ENCODE measurements at regions not wholly inside any gene's neighbourhood (a gene's known extent, or its start where the extent isn't known, plus 50 kb on each side); places are given as distances from the start of the nearest gene placed in this dataset.

DNA sequence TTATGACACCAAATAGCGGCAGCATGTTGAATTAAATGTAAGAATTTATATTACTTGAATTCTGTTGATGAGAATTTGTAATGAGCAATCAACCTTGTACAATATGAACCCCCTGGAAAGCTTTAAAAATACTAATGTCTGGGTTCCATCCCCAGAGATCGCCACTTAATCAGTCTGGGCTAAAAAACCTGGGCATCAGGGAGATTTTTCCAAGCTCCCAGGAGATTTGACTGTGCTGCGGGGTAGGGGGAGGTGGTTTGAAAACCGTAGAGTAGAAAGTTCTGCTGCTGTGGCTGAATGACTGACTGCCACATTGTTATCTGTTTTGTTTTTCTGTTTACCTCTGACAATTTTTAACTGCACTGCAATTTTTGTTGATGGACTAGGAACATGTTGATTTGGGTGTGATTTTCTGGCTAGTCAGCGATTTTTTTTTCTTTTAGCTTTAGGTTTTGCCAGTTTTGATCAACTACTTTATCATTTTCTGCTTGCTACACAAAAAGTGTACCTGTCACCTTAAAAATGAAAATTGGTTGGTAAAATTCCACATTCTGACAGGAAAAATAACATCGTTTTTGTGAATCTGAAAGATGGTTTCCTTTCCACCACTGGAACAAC, 79.3 kb downstream of the PCTP start:
- H3K27me3 ChIP-seq (ENCODE audit: control insufficient read depth in 3 of 3, insufficient read depth in 3 of 3, low read length in 3 of 3): no peaks in the 10 kb centered on the region
- no peaks in the 10 kb centered on the region for H3K36me3 ChIP-seq (ENCODE audit: control insufficient read depth in 3 of 3, insufficient read depth in 3 of 3, low read length in 3 of 3)
- H3K4me3 ChIP-seq (ENCODE audit: low read length in 3 of 3): no peak overlapping the region
- no peaks in the 10 kb centered on the region for H3K9me3 ChIP-seq (ENCODE audit: control insufficient read depth in 3 of 3, low read length in 3 of 3)
- H3K9ac ChIP-seq (ENCODE audit: low read depth in 1 of 3, low read length in 3 of 3): no peak overlapping the region
- no peaks in the 10 kb centered on the region for H3K4me1 ChIP-seq (ENCODE audit: control insufficient read depth in 3 of 3, insufficient read depth in 3 of 3, low read length in 3 of 3)
- no peak overlapping the region for H3K27ac ChIP-seq (ENCODE audit: low read depth, low read length)

DNA sequence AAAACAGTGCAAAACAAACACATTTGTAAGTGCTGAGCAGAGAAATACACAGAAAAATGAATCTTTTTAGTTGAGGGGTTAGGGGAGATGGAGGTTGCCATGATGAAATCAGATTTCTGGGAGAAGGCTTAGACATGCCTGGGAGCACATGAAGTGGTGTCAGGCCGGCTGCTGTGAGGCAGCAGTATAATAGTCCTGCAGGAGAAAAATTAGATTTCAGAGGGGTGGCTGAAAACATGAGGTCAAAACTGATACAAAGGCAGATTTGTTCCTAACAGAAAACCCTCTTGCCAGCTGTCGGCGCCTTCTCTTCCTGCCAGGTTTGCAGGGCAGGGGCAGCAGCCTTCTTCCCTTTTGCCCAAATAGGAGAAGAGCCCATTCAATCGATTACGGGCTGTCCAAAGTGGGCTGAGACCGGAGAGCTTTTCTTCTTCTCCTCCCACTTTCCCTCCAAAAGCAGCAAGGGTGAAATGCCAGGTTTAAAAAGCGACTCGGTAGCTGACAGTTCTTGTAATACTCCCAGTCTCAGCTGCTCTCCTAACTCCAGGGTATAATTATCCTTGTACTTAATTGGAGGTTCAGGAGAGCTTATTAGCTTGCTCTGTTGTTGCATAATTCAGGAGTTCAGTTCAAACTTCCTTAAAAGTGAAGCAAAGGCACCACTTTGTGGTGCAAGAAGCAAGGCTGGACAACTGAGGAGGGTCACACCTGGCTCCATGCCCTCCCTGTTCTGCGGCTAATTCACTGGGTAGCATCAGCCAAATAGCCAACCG, 80.0 kb downstream of the PCTP start:
- H3K9me3 ChIP-seq (ENCODE audit: control insufficient read depth in 3 of 3, low read length in 3 of 3): no peaks in the 10 kb centered on the region
- no peak overlapping the region for H3K4me3 ChIP-seq (ENCODE audit: low read length in 3 of 3)
- H3K27me3 ChIP-seq (ENCODE audit: control insufficient read depth in 3 of 3, insufficient read depth in 3 of 3, low read length in 3 of 3): no peaks in the 10 kb centered on the region
- H3K27ac ChIP-seq (ENCODE audit: low read depth, low read length): no peak overlapping the region
- no peak overlapping the region for H3K9ac ChIP-seq (ENCODE audit: low read depth in 1 of 3, low read length in 3 of 3)
- no peaks in the 10 kb centered on the region for H3K4me1 ChIP-seq (ENCODE audit: control insufficient read depth in 3 of 3, insufficient read depth in 3 of 3, low read length in 3 of 3)
- H3K36me3 ChIP-seq (ENCODE audit: control insufficient read depth in 3 of 3, insufficient read depth in 3 of 3, low read length in 3 of 3): no peaks in the 10 kb centered on the region

DNA sequence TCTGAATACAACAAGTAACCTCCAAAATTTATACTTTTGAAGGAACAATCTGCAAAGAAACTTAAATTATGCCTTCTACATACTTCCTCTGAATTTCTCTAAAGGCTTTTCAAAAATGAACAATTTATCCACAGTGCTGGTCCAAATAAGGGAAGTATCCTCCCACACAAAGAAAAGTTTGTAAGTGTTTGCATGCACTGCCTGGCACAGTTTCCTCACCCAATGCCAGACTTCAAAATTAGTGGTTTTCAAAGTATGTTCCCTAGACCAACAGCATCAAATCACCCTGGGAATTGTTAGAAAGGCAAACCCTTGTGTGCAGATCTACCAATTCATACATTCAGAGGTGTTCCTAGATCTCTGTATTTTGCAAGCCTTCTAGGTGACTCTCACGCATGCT, 82.5 kb downstream of the PCTP start:
- Histone ChIP-seq H3K9ac (ENCODE audit: low read depth in 1 of 3, low read length in 3 of 3) (no peak overlapping the region), H3K36me3 (ENCODE audit: control insufficient read depth in 3 of 3, insufficient read depth in 3 of 3, low read length in 3 of 3) (no peaks in the 10 kb centered on the region)

DNA sequence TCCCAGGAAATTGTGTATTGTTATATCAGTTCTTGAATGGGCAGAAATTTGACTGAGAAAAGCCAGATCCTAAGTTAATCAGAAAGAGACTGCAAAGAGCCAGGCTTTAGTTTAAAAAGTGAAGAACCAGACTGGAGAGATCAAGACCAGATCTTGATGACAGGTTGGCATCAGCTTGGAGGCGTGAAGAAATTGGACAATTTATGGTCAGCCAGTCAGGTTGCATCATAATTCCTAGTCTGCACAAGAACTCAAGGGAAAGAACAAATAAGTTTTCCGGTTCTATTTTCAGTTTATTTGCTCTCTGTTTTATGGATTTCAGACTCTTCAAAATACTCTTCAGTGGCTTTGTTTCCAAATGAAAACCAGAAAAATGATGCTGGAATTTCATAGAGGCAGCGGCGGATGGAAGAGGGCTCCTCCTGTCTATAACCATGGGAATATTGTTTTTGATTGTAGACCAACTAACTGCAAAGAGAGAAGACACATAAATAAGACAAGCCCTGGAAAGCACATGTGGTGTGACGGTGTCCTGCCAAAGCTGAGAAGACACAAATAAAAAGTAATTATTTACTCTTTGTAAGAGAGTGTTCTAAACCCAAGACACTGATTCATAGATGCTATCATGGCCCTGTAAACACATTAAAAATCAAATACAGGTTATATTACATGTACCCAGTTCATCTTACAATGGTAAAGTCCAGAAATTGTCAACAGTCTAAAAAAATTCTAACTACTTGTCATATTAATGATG, 91.7 kb downstream of the PCTP start:
- Histone ChIP-seq H3K4me1 (ENCODE audit: control insufficient read depth in 3 of 3, insufficient read depth in 3 of 3, low read length in 3 of 3) (peaks cover 0 to 3% (median 0%) of the 10 kb centered on the region in 3 donors), H3K27ac (ENCODE audit: low read depth, low read length) (no peak overlapping the region), H3K4me3 (ENCODE audit: low read length in 3 of 3) (no peak overlapping the region), H3K27me3 (ENCODE audit: control insufficient read depth in 3 of 3, insufficient read depth in 3 of 3, low read length in 3 of 3) (peaks cover 0 to 3% (median 0%) of the 10 kb centered on the region in 3 donors), H3K9ac (ENCODE audit: low read depth in 1 of 3, low read length in 3 of 3) (no peak overlapping the region), H3K36me3 (ENCODE audit: control insufficient read depth in 3 of 3, insufficient read depth in 3 of 3, low read length in 3 of 3) (no peaks in the 10 kb centered on the region), H3K9me3 (ENCODE audit: control insufficient read depth in 3 of 3, low read length in 3 of 3) (no peaks in the 10 kb centered on the region)

More for the DNA sequence above, 82.5 kb downstream of the PCTP start:
- Histone ChIP-seq H3K27me3 (ENCODE audit: control insufficient read depth in 3 of 3, insufficient read depth in 3 of 3, low read length in 3 of 3) (no peaks in the 10 kb centered on the region), H3K4me3 (ENCODE audit: low read length in 3 of 3) (no peak overlapping the region), H3K9me3 (ENCODE audit: control insufficient read depth in 3 of 3, low read length in 3 of 3) (no peaks in the 10 kb centered on the region), H3K4me1 (ENCODE audit: control insufficient read depth in 3 of 3, insufficient read depth in 3 of 3, low read length in 3 of 3) (no peaks in the 10 kb centered on the region), H3K27ac (ENCODE audit: low read depth, low read length) (no peak overlapping the region)

- peaks cover 0 to 3% (median 0%) of the 10 kb centered on the region in 3 donors for H3K4me1 ChIP-seq (ENCODE audit: control insufficient read depth in 3 of 3, insufficient read depth in 3 of 3, low read length in 3 of 3)
- H3K4me3 ChIP-seq (ENCODE audit: low read length in 3 of 3): no peak overlapping the region
- H3K36me3 ChIP-seq (ENCODE audit: control insufficient read depth in 3 of 3, insufficient read depth in 3 of 3, low read length in 3 of 3): no peaks in the 10 kb centered on the region
- H3K9ac ChIP-seq (ENCODE audit: low read depth in 1 of 3, low read length in 3 of 3): no peak overlapping the region
- H3K9me3 ChIP-seq (ENCODE audit: control insufficient read depth in 3 of 3, low read length in 3 of 3): no peaks in the 10 kb centered on the region
- peaks cover 0 to 3% (median 0%) of the 10 kb centered on the region in 3 donors for H3K27me3 ChIP-seq (ENCODE audit: control insufficient read depth in 3 of 3, insufficient read depth in 3 of 3, low read length in 3 of 3)
- no peak overlapping the region for H3K27ac ChIP-seq (ENCODE audit: low read depth, low read length)
Observed at GRCh38 chr17:55843785-55844184, 92.9 kb downstream of the PCTP start.

DNA sequence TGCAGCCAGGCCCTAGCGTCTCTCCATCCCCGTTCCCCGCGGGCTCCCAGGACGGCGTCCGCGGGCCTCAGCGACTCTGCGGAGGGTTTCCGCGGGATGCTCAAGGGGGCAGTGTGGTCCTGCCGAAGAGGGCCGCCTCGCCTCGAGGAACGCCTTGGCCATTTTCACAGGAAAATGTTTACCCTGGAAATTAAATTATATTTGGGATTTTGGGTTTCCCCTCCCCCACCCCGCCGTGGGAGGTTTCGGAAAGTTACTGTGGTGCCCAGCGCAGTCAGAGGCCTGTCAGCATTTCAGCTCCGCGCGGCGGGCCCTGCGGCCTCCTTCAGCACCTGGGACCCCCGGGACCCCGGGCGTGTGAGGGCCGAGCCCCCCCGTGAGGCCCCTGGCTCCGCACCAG, 94.5 kb downstream of the PCTP start:
- peak overlapping the region in 1 of 3 donors; percentile 25 for H3K9ac ChIP-seq (ENCODE audit: low read depth in 1 of 3, low read length in 3 of 3)
- no peak overlapping the region for H3K4me3 ChIP-seq (ENCODE audit: low read length in 3 of 3)

DNA sequence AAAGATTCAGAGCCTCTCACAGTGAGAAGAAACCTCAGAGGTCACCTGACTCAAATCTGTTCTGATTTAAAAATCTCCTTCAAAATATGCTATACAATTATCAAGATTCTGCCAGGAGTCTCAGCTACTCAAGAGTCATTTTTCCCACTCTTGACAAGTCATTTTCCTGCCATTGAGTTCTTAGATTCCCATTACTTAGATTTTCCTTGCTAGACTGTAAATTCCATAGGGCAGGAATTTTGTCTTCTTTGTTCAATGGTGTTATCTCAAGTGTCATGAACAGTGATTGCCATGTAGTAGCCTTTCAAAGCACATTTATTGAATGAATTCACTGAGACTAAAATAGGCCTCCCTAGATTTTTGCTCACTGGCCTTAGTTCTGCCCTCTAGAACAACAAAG, 95.9 kb downstream of the PCTP start:
- Histone ChIP-seq H3K27ac (ENCODE audit: low read depth, low read length) (no peak overlapping the region), H3K4me1 (ENCODE audit: control insufficient read depth in 3 of 3, insufficient read depth in 3 of 3, low read length in 3 of 3) (peaks cover 0 to 3% (median 0%) of the 10 kb centered on the region in 3 donors), H3K9me3 (ENCODE audit: control insufficient read depth in 3 of 3, low read length in 3 of 3) (no peaks in the 10 kb centered on the region), H3K36me3 (ENCODE audit: control insufficient read depth in 3 of 3, insufficient read depth in 3 of 3, low read length in 3 of 3) (no peaks in the 10 kb centered on the region), H3K9ac (ENCODE audit: low read depth in 1 of 3, low read length in 3 of 3) (no peak overlapping the region), H3K4me3 (ENCODE audit: low read length in 3 of 3) (no peak overlapping the region), H3K27me3 (ENCODE audit: control insufficient read depth in 3 of 3, insufficient read depth in 3 of 3, low read length in 3 of 3) (peaks cover 0 to 3% (median 0%) of the 10 kb centered on the region in 3 donors)

More for the DNA sequence above, 94.5 kb downstream of the PCTP start:
- Histone ChIP-seq H3K4me1 (ENCODE audit: control insufficient read depth in 3 of 3, insufficient read depth in 3 of 3, low read length in 3 of 3) (peaks cover 0 to 3% (median 0%) of the 10 kb centered on the region in 3 donors), H3K9me3 (ENCODE audit: control insufficient read depth in 3 of 3, low read length in 3 of 3) (no peaks in the 10 kb centered on the region), H3K27me3 (ENCODE audit: control insufficient read depth in 3 of 3, insufficient read depth in 3 of 3, low read length in 3 of 3) (peaks cover 0 to 3% (median 0%) of the 10 kb centered on the region in 3 donors), H3K36me3 (ENCODE audit: control insufficient read depth in 3 of 3, insufficient read depth in 3 of 3, low read length in 3 of 3) (no peaks in the 10 kb centered on the region), H3K27ac (ENCODE audit: low read depth, low read length) (no peak overlapping the region)

DNA sequence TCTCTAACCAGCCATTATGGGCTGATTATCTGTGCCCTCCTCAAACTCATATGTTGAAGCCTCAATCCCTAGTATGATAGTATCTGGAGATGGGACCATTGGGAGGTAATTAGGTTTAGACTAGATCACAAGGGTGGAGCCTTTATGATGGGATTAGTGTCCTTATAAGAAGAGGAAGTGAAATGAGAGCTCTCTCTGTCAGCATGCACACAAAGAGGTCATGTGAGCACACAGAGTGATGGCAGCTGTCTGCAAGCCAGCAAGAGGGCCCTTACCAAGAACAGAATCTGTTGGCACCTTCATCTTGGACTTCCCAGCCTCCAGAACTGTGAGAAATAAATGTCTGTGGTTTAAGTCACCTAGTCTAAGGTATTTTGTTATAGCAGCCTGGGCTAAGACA, 101.9 kb downstream of the PCTP start:
- no peak overlapping the region for H3K27ac ChIP-seq (ENCODE audit: low read depth, low read length)
- H3K36me3 ChIP-seq (ENCODE audit: control insufficient read depth in 3 of 3, insufficient read depth in 3 of 3, low read length in 3 of 3): no peaks in the 10 kb centered on the region
- H3K9me3 ChIP-seq (ENCODE audit: control insufficient read depth in 3 of 3, low read length in 3 of 3): no peaks in the 10 kb centered on the region
- H3K4me1 ChIP-seq (ENCODE audit: control insufficient read depth in 3 of 3, insufficient read depth in 3 of 3, low read length in 3 of 3): no peaks in the 10 kb centered on the region
- no peaks in the 10 kb centered on the region for H3K27me3 ChIP-seq (ENCODE audit: control insufficient read depth in 3 of 3, insufficient read depth in 3 of 3, low read length in 3 of 3)
- H3K9ac ChIP-seq (ENCODE audit: low read depth in 1 of 3, low read length in 3 of 3): no peak overlapping the region
- H3K4me3 ChIP-seq (ENCODE audit: low read length in 3 of 3): no peak overlapping the region

- Histone ChIP-seq H3K4me3 (ENCODE audit: low read length in 3 of 3) (no peak overlapping the region), H3K9ac (ENCODE audit: low read depth in 1 of 3, low read length in 3 of 3) (no peak overlapping the region), H3K36me3 (ENCODE audit: control insufficient read depth in 3 of 3, insufficient read depth in 3 of 3, low read length in 3 of 3) (no peaks in the 10 kb centered on the region), H3K27ac (ENCODE audit: low read depth, low read length) (no peak overlapping the region), H3K4me1 (ENCODE audit: control insufficient read depth in 3 of 3, insufficient read depth in 3 of 3, low read length in 3 of 3) (no peaks in the 10 kb centered on the region), H3K9me3 (ENCODE audit: control insufficient read depth in 3 of 3, low read length in 3 of 3) (no peaks in the 10 kb centered on the region), H3K27me3 (ENCODE audit: control insufficient read depth in 3 of 3, insufficient read depth in 3 of 3, low read length in 3 of 3) (no peaks in the 10 kb centered on the region)
Observed at GRCh38 chr17:55859301-55859795, 108.5 kb downstream of the PCTP start.

Data from skeletal muscle tissue (tissue), 3 donors.